Osteocyte (in vitro differentiated cells): ENCODE measurements at regions not wholly inside any gene's neighbourhood (a gene's known extent, or its start where the extent isn't known, plus 50 kb on each side); places are given as distances from the start of the nearest gene placed in this dataset.

ENCODE experiments used
- DNase-seq: peaks from one replicate; pipeline ENCODE4 v3.0.0; 2021; ENCODE audit warnings: mixed read lengths; ENCODE audit not compliant: unreplicated experiment; ENCODE audit errors: extremely low spot score
- H3K27ac Mint-ChIP-seq: one replicate; pipeline ENCODE4 v1.8.0; 2021; ENCODE audit warnings: mild to moderate bottlenecking, mixed read lengths; ENCODE audit not compliant: unreplicated experiment
- H3K27me3 Mint-ChIP-seq: one replicate; pipeline ENCODE4 v1.8.0; 2021; ENCODE audit warnings: mixed read lengths; ENCODE audit not compliant: unreplicated experiment
- H3K36me3 Mint-ChIP-seq: one replicate; pipeline ENCODE4 v1.8.0; 2021; ENCODE audit warnings: mixed read lengths; ENCODE audit not compliant: unreplicated experiment
- H3K4me1 Mint-ChIP-seq: one replicate; pipeline ENCODE4 v1.8.0; 2021; ENCODE audit warnings: mixed read lengths; ENCODE audit not compliant: unreplicated experiment
- H3K4me3 Mint-ChIP-seq: one replicate; pipeline ENCODE4 v1.8.0; 2021; ENCODE audit warnings: mild to moderate bottlenecking, moderate library complexity, mixed read lengths; ENCODE audit not compliant: unreplicated experiment
- H3K9me3 Mint-ChIP-seq: one replicate; pipeline ENCODE4 v1.8.0; 2021; ENCODE audit warnings: mixed read lengths; ENCODE audit not compliant: unreplicated experiment
- TF ChIP-seq, protein P1 (sequence below): fragments of 200-600 bp; sonication (generic); IDR thresholded peaks from 2 replicates; pipeline ENCODE4 v1.5.0; 2021; ENCODE audit warnings: antibody characterized with exemption, mild to moderate bottlenecking, moderate library complexity

- TF ChIP-seq, protein P1, sequence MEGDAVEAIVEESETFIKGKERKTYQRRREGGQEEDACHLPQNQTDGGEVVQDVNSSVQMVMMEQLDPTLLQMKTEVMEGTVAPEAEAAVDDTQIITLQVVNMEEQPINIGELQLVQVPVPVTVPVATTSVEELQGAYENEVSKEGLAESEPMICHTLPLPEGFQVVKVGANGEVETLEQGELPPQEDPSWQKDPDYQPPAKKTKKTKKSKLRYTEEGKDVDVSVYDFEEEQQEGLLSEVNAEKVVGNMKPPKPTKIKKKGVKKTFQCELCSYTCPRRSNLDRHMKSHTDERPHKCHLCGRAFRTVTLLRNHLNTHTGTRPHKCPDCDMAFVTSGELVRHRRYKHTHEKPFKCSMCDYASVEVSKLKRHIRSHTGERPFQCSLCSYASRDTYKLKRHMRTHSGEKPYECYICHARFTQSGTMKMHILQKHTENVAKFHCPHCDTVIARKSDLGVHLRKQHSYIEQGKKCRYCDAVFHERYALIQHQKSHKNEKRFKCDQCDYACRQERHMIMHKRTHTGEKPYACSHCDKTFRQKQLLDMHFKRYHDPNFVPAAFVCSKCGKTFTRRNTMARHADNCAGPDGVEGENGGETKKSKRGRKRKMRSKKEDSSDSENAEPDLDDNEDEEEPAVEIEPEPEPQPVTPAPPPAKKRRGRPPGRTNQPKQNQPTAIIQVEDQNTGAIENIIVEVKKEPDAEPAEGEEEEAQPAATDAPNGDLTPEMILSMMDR = no peak
- no peak overlapping the region for H3K27ac Mint-ChIP-seq
- no peaks in the 10 kb centered on the region for H3K36me3 Mint-ChIP-seq
- H3K4me3 Mint-ChIP-seq = no peak overlapping the region
- no peaks in the 10 kb centered on the region for H3K9me3 Mint-ChIP-seq
- peaks cover 76% of the 10 kb centered on the region for H3K27me3 Mint-ChIP-seq
- no peaks in the 10 kb centered on the region for H3K4me1 Mint-ChIP-seq
- no peak for DNase-seq
These were observed 82.7 kb upstream of the LEP start for GRCh38 chr7:128158370-128158769.

DNA sequence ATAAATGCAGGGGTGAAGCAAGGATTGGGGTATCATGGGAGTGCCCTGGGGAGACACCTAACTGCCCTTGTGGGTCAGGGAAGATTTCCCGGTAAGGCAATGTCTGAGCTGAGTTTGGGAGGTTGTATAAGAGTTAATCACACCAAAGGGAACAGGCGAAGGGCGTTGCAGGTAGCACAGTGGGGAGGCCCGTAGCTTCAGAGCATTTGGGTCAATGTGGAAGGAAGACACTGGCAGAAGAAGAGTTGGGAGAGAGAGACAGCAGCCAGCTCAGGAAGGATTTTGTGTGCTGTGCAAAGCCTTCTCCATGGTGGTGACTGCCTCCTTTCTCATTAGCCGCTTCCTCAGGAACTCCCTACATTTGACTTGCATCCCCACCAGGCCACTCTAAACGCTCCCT, 80.8 kb upstream of the LEP start:
- no peak overlapping the region for H3K4me3 Mint-ChIP-seq
- H3K36me3 Mint-ChIP-seq = no peaks in the 10 kb centered on the region
- no peaks in the 10 kb centered on the region for H3K9me3 Mint-ChIP-seq
- peak; percentile 25 for DNase-seq
- no peak overlapping the region for H3K27ac Mint-ChIP-seq
- TF ChIP-seq, protein P1 = no peak
- H3K27me3 Mint-ChIP-seq = peaks cover 66% of the 10 kb centered on the region
- H3K4me1 Mint-ChIP-seq = no peaks in the 10 kb centered on the region

- TF ChIP-seq, protein P1 = no peak
- no peaks in the 10 kb centered on the region for H3K36me3 Mint-ChIP-seq
- H3K4me3 Mint-ChIP-seq = no peak overlapping the region
- no peaks in the 10 kb centered on the region for H3K9me3 Mint-ChIP-seq
- peaks cover 1% of the 10 kb centered on the region for H3K4me1 Mint-ChIP-seq
- peaks cover 72% of the 10 kb centered on the region for H3K27me3 Mint-ChIP-seq
- H3K27ac Mint-ChIP-seq = no peak overlapping the region
- peak; percentile 15 for DNase-seq
These were observed 79.5 kb upstream of the LEP start for GRCh38 chr7:128161466-128162125.

- Mint-ChIP-seq H3K27ac (no peak overlapping the region), H3K4me1 (peaks cover 8% of the 10 kb centered on the region), H3K36me3 (no peaks in the 10 kb centered on the region), H3K27me3 (peaks cover 78% of the 10 kb centered on the region), H3K9me3 (no peaks in the 10 kb centered on the region), H3K4me3 (no peak overlapping the region)
- TF ChIP-seq, protein P1 = no peak
- DNase-seq = peak; percentile 32
These were observed 78.4 kb upstream of the LEP start for GRCh38 chr7:128162666-128163065.

DNA sequence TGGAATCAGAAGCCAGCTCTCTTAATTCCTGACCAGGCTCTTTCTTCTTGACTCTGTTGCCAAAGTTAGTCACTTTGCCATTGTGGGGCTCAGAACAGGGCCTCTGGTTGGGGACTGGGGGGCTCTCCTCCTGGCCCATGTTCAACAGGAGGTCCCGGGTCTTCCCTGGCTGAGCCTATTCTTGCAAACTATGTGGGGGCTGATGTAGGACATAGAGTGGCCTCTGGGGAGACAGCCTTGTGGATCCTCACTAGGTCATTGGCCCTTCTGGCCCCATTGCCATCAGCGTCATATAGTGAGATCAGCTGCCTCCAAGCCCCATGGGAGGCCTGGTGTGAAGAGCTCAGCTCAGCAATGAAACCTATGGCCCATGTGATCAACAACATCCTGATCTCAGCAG, 77.6 kb upstream of the LEP start:
- H3K4me3 Mint-ChIP-seq = no peak overlapping the region
- no peaks in the 10 kb centered on the region for H3K9me3 Mint-ChIP-seq
- no peak overlapping the region for H3K27ac Mint-ChIP-seq
- H3K4me1 Mint-ChIP-seq = peaks cover 13% of the 10 kb centered on the region
- peaks cover 77% of the 10 kb centered on the region for H3K27me3 Mint-ChIP-seq
- no peaks in the 10 kb centered on the region for H3K36me3 Mint-ChIP-seq
- TF ChIP-seq, protein P1 = no peak
- peak; percentile 65 for DNase-seq
